ENCODE measurements at regions not wholly inside any gene's neighbourhood (a gene's known extent, or its start where the extent isn't known, plus 50 kb on each side); places are given as distances from the start of the nearest gene placed in this dataset.
A peak's percentile ranks its signal among the peaks of the same experiment; 100 is the strongest.

- no peak for ATAC-seq
Measured at GRCh38 chr3:171956181-171956683, 83.1 kb upstream of the FNDC3B start.

GRCh38 chr3:171956705-171957104, 82.7 kb upstream of the FNDC3B start:
- ATAC-seq = no peak

- no peak for ATAC-seq
Measured at GRCh38 chr3:171959532-171960089, 79.8 kb upstream of the FNDC3B start.

- no peak for ATAC-seq
Measured at GRCh38 chr3:171960159-171960558, 79.2 kb upstream of the FNDC3B start.

- no peak for ATAC-seq
Measured at GRCh38 chr3:171962137-171962720, 77.1 kb upstream of the FNDC3B start.

- no peak for ATAC-seq
Measured at GRCh38 chr3:171963546-171963945, 75.8 kb upstream of the FNDC3B start.

- no peak for ATAC-seq
Measured at GRCh38 chr3:171965067-171965712, 74.2 kb upstream of the FNDC3B start.

GRCh38 chr3:171966533-171967136, 72.7 kb upstream of the FNDC3B start:
- ATAC-seq = no peak

- peak; percentile 91 for ATAC-seq
Measured at GRCh38 chr3:171967137-171967783, 72.1 kb upstream of the FNDC3B start.

GRCh38 chr3:171967932-171968678, 71.3 kb upstream of the FNDC3B start:
- no peak for ATAC-seq

GRCh38 chr3:171970301-171970788, 69.0 kb upstream of the FNDC3B start:
- ATAC-seq = no peak

- ATAC-seq = no peak
Measured at GRCh38 chr3:171971919-171972514, 67.4 kb upstream of the FNDC3B start.

GRCh38 chr3:171972871-171973348, 66.5 kb upstream of the FNDC3B start:
- ATAC-seq = no peak

- ATAC-seq = no peak
Measured at GRCh38 chr3:171974986-171975837, 64.2 kb upstream of the FNDC3B start.

GRCh38 chr3:171976526-171976925, 62.9 kb upstream of the FNDC3B start:
- no peak for ATAC-seq

GRCh38 chr3:171977441-171977840, 61.9 kb upstream of the FNDC3B start:
- ATAC-seq = no peak

GRCh38 chr3:171977860-171978259, 61.5 kb upstream of the FNDC3B start:
- no peak for ATAC-seq

GRCh38 chr3:171978390-171978789, 61.0 kb upstream of the FNDC3B start:
- ATAC-seq = no peak

GRCh38 chr3:171979081-171979480, 60.3 kb upstream of the FNDC3B start:
- ATAC-seq = no peak

- ATAC-seq = no peak
Measured at GRCh38 chr3:171980578-171981270, 58.7 kb upstream of the FNDC3B start.

Measured in esophagus mucosa (tissue), 1 donor.